ENCODE measurements at regions not wholly inside any gene's neighbourhood (a gene's known extent, or its start where the extent isn't known, plus 50 kb on each side); places are given as distances from the start of the nearest gene placed in this dataset.

- no peak for DNase-seq (ENCODE audit: low spot score in 2 of 2)
- intact Hi-C loops (cut with DNase I), result no loop called here
- TF ChIP-seq CTCF (IDR thresholded peaks at IDR 0.05), result no peak
- Histone ChIP-seq H3K9me3 (no peaks in the 10 kb centered on the region), H3K36me3 (no peaks in the 10 kb centered on the region), H3K4me3 (no peak overlapping the region), H3K27me3 (no peaks in the 10 kb centered on the region), H3K4me1 (no peaks in the 10 kb centered on the region), H3K27ac (no peak overlapping the region)
Observed at GRCh38 chr5:133829786-133830185, 138.6 kb downstream of the C5orf15 start.

GRCh38 chr5:133828722-133829121, 139.7 kb downstream of the C5orf15 start:
- no peaks in the 10 kb centered on the region for H3K9me3 ChIP-seq
- H3K27ac ChIP-seq, result no peak overlapping the region
- intact Hi-C loops (cut with DNase I), result no loop called here
- H3K4me3 ChIP-seq, result no peak overlapping the region
- H3K36me3 ChIP-seq, result no peaks in the 10 kb centered on the region
- DNase-seq (ENCODE audit: low spot score in 2 of 2), result no peak
- no peak for TF ChIP-seq CTCF (IDR thresholded peaks at IDR 0.05)
- no peaks in the 10 kb centered on the region for H3K4me1 ChIP-seq
- H3K27me3 ChIP-seq, result no peaks in the 10 kb centered on the region

DNA sequence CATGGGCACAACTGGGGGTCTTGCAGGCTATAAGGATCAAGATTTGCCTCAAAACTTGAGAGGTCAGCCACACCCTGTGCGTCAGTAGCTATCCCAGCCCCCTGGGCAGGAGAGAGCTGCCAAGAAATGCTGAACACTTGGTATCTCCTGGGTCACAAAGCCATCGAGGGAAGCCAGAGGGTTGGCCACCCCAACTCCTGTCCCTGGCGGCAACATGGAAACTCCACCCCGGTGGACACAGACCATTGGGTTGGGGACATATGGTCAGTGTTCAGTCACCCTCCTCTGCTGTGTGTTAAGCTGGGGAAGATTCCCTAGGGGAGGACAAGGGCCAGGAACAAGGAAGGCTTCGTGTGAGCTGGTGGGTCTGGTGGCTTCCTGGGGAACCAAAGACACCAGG, 140.6 kb downstream of the C5orf15 start:
- Histone ChIP-seq H3K36me3 (no peaks in the 10 kb centered on the region), H3K4me3 (no peak overlapping the region), H3K9me3 (no peaks in the 10 kb centered on the region), H3K27ac (no peak overlapping the region), H3K27me3 (no peaks in the 10 kb centered on the region), H3K4me1 (no peaks in the 10 kb centered on the region)
- no peak for DNase-seq (ENCODE audit: low spot score in 2 of 2)
- intact Hi-C loops (cut with DNase I), result no loop called here
- no peak for TF ChIP-seq CTCF (IDR thresholded peaks at IDR 0.05)

- no peaks in the 10 kb centered on the region for H3K36me3 ChIP-seq
- no peaks in the 10 kb centered on the region for H3K4me1 ChIP-seq
- intact Hi-C loops (cut with DNase I), result no loop called here
- H3K27me3 ChIP-seq, result no peaks in the 10 kb centered on the region
- H3K27ac ChIP-seq, result no peak overlapping the region
- no peak for TF ChIP-seq CTCF (IDR thresholded peaks at IDR 0.05)
- no peak for DNase-seq (ENCODE audit: low spot score in 2 of 2)
- H3K4me3 ChIP-seq, result no peak overlapping the region
- H3K9me3 ChIP-seq, result no peaks in the 10 kb centered on the region
Observed at GRCh38 chr5:133827011-133827410, 141.4 kb downstream of the C5orf15 start.

DNA sequence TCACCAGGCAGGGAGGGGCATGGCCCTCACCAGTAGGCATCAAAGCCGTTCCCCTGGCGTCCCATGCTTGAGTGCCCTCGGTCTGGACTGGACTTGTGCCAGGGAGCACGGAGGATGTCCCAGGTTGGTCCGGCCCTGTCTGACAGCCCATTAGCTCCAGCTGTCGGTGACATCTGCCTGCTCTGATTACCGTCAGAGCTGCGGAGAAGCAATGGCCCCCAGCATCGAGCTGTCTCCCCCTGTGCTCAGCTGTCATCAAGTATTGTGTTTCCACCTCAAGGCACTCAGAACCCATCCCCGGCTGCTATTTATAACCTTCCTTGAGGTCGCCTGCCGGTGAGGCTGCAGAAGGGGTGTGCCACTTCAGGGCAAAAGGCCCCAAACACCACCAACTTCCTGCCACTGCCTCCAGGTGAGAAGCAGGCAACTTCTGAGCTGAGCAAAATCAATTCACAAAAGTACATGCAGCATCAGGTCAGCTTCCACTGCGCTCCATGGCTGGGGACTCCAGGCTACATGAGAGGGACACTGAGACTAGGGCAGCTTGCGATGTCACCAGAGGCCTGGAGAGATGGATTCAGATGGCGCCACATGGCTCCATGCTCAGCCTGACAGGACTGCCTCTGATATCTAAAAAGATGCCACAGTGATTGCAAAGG, 142.7 kb downstream of the C5orf15 start:
- DNase-seq (ENCODE audit: low spot score in 2 of 2), result no peak
- H3K27ac ChIP-seq, result no peak overlapping the region
- no peaks in the 10 kb centered on the region for H3K4me1 ChIP-seq
- H3K4me3 ChIP-seq, result no peak overlapping the region
- no peaks in the 10 kb centered on the region for H3K36me3 ChIP-seq
- H3K27me3 ChIP-seq, result no peaks in the 10 kb centered on the region
- intact Hi-C loops (cut with DNase I), result no loop called here
- no peak for TF ChIP-seq CTCF (IDR thresholded peaks at IDR 0.05)
- no peaks in the 10 kb centered on the region for H3K9me3 ChIP-seq
